NCI-H2081 (cell line): ENCODE measurements at regions not wholly inside any gene's neighbourhood (a gene's known extent, or its start where the extent isn't known, plus 50 kb on each side); places are given as distances from the start of the nearest gene placed in this dataset.
"Not testable (repeated sequence)": the region's sequence is repeated elsewhere in the genome, so short reads cannot be mapped to it uniquely, and the experiment has no call there.

ENCODE experiments used
- DNase-seq, 2 experiments: peaks; one replicate each; lab custom pipeline; 2025; lab: John Stamatoyannopoulos, UW

DNA sequence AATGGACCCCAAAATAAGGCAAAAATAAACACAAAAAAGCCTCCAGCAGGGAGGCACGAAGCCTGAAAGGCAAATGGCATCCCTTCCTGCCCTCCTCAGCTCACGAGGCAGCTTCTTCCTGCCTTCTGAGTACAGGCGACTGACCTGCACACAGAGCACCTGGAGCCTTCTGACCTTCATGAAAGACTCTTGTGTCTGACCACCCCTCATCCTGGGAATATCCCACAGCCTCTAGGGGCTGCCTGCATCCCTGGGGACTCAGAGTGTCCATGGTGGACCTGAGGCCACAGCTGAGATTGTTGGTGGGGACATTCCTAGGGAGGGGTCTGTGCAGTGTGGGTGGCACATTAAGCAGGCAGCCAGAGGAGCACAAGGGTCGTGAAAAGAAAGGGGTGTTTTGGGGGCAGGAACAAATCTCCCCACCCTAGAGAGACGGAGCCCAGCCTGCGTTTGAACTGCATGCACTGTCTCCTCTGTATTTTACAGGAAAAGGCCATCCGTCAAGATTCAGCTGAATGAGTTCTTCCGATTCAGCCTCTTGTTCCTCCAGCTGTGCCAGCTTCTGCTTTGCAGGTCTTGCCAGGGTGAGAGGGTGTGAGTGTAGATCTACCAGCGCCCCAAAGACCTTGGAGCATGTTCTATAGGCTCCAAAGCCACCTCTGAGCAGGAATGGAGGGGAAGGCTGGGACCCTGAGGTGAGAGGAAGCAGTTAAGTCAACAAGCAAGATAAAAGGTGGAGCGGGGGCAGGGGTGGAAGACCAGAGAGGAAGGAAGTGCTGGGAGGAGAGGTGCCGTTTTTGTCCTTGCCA, 80.4 kb upstream of the MEF2A start:
- no peak for DNase-seq

DNA sequence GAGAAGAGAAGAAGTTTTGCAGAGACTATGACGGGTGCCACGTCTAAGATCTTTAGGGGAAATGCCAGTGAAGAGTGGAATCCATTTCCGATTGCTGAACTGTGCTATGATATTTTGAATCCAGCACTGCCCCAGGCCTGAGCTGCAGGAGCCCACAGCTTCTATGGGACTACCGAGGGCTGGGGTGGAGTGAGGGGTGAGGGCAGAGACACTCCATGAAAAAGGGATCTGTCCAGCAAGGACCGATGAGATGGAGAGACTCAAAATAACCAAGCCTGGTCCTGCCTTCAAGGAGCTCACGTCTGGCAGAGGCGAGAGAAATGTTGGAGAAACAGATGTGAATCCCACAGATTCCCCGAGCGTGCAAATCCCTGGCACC, 79.8 kb upstream of the MEF2A start:
- DNase-seq, result no peak

DNA sequence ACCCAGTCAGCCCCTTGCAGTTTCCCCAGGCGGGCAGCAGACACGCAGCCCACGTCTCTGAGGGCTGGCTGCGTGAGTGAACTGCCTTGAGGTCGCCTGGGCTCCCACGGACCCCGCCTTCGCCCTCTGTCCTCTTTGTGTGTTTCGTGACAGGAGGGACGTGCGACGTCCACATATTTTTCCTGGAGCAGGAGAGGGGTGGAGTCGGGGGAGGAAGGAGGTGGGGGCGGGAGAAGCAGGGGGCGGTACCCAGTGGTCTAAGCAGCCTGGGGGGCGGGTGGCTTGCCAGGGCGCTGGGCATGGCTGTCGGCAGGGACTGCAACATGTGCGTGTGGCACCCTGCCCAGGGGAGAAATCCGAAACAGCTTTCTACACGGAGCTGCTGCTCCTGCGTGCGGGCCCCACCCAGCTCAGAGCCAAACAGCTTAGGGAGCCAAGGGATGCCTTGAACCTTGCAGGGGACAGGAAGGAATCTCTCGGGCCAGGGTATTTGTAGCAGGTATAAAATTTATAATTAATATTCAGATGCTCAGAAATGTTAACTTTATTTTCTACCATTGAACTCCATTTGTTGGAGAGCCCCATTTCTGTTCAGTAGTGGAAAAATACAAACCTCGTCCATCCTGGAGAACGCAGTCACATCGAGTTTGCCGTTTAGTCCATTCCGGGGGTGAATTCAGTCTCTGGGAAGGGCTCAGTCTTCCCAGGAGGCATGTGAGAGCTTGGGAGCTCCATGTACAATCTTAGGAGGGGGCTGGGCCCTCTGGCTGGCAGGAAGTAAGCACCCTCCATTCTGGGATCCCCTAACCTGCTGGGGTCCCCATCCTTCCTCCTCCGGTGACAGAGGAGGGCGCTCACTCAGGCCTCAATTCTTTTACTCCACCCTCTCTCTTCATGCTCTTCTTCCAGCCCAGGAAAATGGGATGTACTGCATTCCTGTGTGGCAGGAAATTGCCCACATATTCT, 79.1 kb upstream of the MEF2A start:
- DNase-seq, result peak in 1 of 2 experiments; percentile 7

DNA sequence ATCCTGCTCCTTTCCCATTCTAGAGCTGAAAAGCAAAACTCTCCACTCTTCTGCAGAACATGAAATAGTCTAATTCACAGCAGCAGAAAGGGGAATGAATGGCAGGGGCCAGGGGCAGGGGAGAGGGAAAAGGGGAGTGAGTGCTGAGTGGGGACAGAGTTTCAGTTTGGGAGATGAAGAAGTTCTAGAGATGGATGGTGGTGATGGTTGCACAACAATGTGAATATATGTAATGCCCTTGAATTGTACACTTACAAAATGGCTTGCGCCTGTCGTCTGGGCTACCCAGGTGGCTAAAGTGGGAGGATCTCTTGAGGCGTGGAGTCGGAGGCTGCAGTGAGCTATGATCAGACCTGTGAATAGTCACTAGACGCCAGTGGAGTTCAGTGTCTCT, 78.5 kb upstream of the MEF2A start:
- DNase-seq, result no peak

DNA sequence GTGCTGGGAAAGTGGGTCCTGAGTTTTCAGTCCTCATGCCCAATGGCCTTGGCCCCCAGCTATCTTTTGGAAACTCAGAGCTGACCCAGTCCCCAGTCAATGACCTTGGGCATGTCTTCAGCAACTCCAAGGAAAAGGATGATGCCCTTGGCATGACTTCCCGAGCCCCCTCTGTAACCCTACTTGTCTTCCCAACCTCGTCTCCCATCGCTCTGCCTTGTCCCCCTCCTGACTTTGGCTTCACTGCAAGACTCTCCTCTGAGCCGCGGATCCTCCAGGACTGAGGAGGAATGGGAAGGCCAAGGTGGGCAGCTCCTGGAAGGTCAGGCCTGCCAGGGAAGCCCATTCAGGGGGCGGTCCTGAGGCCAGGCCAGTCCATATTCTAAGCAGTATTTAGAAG, 73.5 kb upstream of the MEF2A start:
- DNase-seq, result no peak

DNA sequence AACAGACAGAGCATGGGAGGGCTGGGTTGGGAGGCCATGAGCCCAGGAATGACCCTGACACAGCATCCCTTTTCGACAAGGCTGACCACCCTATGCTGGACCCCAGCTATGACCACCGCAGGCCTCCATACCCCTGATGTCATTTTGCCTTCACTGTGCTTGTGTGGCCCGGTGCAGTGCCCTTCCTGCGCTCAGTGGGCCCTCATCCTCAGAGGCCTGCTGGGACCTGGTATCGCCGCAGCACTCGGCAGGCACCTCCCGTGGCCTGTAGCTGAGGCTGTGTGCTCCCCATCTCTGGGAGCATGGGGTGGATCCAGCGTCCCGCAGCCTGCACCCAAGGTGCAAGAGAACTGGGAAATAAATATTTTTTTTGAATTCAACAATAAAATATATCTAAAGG, 73.1 kb upstream of the MEF2A start:
- no peak for DNase-seq

DNA sequence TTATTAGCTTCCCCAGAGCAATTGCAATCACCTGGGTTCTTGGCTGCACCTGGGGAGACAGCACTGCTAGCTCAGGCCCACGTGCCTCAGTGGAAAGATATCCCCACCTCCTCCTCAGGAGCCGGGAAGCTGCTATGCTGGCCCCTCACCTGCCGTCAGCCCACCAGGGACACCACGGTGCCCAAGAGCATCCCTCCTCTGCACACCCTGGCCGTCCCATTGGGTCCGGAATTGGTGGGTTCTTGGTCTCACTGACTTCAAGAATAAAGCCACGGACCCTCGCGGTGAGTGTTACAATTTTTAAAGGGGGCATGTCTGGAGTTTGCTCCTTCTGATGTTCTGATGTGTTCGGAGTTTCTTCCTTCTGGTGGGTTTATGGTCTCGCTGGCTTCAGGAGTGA, 72.3 kb upstream of the MEF2A start:
- DNase-seq, result no peak

DNA sequence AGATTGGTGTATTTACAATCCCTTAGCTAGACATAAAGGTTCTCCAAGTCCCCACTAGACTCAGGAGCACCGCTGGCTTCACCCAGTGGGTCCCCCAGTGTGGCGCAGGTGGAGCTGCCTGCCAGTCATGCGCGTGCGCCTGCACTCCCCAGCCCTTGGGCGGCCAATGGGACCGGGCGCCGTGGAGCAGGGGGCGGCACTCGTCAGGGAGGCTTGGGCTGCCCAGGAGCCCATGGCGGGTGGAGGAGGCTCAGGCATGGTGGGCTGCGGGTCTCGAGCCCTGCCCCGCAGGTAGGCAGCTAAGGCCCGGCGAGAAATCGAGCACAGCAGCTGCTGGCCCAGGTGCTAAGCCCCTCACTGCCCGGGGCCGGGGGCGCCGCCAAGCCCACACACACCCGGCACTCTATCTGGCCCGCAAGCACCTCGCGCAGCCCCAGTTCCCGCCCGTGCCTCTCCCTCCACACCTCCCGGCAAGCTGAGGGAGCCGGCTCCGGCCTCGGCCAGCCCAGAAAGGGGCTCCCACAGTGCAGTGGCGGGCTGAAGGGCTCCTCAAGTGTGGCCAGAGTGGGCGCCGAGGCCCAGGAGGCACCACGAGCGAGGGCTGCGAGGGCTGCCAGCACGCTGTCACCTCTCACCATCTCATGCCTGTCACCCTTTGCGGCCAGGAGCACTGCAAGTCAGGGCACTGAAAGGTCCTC, 71.1 kb upstream of the MEF2A start:
- not testable (repeated sequence) for DNase-seq

DNA sequence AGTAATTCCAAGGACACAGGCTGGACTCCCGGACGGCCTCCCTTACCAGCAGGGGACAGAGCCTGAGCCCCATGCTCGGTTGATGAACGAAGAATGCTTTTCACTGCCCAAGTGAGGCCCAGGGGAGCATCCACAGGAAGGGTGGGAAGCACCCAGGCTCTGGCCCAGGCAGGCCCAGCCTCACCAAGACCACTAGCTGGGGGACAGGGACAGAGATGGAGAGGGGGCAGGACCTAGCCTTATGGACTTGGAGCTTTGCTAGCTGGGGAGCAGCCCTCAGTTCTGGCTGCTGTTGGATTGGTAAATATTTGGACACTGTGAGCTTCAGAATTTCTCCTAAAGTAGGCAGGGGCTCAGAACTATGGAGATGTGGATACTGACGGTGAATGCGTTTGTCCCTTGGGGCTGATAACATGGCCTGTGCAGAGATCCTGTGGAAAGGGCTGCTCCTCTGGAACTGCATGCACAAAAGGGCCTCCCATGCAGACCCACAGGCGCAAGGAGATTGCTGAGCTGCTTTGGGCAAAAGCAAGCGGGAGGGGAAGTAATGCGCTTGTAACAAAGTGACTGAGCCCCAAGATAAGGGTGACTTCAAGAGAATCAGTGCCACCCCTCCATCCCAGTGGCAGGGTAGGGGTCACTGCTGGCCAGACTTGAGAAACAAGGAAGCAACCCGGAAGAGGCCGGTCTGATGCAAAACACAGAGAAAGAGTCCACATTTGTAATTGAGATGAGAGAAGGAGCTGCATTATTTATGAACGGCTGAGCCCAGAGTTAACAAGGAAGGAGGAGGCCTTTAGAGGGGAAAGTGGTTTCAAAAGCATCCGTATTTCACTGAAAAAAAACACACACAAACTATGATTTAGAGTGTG, 70.1 kb upstream of the MEF2A start:
- DNase-seq, result no peak

DNA sequence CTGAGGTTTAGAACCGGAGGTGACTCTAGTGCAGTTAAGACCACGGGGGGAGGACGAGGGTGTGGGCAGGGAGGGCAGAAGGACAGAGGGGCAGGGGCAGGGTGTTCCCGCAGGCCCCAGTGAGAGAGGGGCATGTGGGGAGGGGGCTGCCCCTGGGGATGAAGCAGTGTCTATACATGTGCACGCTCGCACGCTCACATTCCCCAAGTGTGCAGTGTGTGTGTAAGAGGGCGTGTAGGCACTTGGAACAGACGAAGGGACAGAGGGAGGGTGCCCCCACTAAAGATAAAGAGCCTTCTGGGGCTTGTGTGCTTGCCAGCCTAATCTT, 69.5 kb upstream of the MEF2A start:
- no peak for DNase-seq

DNA sequence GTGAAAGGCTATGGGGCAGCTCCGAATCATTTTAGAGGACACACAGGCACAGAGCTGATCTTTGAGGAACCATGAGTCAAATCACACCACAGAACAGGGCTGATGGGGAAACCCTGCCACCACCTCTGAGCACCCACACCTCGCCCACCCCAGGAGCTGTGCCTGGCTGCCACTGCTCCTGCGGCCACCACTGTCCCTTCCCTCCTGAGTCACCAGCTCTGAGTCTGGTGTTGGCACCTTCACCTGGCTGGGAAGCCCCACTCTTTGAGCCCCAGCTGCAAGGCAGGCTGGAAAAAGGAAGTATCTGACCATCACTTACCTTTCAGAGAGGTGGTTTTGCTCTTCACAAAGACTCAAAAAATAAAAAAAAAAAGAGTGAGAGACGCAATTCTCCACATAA, 63.6 kb upstream of the MEF2A start:
- DNase-seq, result no peak

DNA sequence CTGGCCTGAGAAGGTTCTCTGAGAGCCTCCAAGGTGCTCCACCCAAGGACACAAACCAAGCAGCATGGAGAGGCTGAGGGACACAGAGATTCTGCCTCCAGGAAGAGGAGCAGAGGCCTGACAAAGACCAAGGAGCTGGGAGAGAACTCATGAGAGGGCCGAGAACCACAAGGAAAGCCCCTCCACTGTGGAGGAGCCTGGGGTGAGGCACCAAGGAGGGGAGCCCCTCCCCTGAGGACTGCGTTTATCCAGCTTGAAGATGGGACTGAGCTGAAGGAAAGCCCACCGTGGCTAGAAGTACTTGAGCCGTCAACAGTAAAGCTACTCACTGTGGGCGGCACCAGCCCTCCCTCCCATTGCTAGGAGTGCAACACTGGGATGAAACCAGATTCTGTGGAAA, 63.1 kb upstream of the MEF2A start:
- DNase-seq, result no peak

DNA sequence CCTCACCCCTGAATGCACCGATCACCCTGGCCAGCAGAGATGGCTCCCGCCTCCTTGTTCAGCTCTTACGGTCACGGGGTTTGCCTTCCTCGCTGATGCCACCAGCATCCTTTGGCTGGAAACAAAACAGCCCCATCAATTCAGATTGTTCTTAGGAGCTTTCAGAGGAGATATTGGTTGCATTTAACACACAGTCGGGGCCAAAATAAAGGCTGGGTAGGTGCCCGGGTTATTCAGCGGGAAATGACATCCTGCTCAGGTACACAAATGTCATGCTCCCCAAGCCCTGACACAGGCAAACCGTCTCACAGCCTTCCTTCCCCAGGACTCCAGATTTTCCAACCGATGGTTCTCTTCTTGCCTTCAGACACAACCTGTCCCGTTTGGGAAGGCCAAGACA, 62.4 kb upstream of the MEF2A start:
- no peak for DNase-seq

DNA sequence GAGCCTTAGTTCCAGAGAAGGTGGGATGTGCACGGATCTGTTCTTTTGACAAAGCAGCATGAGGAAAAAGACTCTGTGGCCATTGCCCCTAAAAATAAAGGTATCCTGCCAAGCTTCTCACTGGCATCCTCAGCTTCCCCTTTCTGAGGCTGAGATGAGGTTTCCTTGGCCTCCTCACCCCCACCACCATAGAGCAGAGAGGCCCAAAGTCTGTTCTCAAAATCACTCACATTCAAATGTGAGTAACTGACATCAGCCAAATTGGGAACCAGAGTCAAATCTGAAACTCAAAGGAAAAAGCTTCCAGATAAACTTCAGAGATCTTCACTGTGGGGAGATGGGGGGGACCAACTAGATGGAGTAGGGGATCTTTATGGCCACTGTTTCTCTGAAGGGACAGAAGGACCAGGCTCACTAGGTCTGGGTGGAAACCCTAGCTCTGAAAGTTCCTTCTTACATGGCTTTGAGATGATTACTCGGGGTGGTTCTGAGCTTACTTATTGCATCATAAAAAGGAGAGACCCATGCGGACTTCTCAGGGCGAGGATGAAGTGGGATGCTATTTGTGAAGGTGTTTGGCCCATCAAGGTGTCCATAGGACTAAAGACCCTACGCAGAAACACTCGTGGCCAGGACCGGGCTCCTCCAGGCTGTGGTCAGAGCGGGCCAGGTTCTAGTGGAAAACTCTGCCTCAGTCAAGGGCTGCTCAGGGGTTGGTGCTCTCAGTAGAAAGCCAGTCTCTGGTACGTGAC, 61.5 kb upstream of the MEF2A start:
- DNase-seq, result no peak

DNA sequence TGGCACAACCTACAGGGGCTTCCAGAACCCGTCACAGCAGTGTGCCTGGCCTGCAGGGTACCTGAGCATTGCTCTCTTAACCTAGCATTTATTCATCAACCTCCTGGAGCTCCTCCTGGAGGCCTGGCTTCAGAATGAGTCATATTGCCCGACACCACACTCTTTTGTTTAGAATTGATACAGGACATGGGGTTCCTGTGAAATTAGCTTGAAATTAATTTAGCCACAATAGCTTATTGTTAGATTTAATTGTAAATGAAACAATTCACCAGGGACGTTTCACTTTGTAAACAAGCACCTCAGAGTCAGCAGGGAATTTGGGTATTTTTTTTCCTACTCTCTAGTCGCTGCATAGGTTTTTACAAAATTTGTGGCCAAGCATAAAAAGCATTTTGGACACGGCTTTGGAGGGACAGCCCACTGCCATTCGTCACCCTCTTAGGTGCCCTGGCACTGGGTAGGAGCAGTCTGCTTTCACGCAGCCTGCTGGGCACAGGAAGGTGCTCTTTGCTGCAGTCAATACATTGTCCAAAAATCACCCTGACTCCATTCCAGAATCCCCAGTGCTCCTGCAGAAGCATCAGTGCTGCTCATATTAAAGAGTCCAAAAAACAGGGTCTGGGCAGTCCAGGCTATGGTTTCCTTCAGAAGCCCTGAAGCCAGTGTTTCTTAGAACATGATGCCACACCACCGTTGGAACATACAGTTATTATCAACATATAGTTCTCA, 60.8 kb upstream of the MEF2A start:
- peak in 1 of 2 experiments; percentile 9 for DNase-seq

DNA sequence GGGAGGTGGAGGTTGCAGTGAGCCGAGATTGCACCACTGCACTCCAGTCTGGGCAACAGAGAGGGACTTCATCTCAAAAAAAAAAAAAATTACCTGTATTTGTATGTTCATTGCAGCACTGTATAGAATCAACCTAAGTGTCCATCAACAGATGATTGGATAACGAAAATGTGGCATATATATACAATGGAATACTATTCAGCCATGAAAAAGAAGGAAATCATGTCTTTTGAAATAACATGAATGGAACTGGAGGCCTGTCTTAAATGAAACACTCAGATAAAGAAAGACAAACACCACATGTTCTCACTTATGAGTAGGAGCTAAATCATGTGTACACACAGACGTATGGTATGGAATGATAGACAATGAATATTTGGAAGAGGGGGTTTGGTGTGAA, 59.4 kb upstream of the MEF2A start:
- no peak for DNase-seq

DNA sequence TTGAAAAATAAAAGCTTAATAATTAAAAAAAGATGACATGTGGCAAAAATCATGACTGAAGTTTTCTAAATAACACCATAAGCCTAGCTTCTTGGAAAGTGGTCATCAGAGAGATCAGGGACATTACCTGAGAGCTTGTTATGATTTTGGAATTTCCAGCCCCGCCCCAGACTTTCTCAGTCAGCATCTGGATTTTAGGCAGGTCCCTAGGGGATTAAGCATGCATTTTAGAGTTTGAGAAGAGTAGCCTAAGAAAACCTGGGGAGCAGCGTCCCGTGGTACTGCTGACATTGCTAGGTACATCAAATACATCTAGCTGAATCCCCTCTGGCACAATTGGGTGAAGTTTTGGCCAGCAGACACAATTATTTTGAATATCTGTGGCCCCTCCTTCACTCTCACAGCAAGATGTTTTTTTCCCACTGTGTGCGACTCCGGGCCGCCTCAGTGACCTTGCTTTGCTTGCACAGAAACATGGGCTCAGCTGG, 58.7 kb upstream of the MEF2A start:
- no peak for DNase-seq

DNA sequence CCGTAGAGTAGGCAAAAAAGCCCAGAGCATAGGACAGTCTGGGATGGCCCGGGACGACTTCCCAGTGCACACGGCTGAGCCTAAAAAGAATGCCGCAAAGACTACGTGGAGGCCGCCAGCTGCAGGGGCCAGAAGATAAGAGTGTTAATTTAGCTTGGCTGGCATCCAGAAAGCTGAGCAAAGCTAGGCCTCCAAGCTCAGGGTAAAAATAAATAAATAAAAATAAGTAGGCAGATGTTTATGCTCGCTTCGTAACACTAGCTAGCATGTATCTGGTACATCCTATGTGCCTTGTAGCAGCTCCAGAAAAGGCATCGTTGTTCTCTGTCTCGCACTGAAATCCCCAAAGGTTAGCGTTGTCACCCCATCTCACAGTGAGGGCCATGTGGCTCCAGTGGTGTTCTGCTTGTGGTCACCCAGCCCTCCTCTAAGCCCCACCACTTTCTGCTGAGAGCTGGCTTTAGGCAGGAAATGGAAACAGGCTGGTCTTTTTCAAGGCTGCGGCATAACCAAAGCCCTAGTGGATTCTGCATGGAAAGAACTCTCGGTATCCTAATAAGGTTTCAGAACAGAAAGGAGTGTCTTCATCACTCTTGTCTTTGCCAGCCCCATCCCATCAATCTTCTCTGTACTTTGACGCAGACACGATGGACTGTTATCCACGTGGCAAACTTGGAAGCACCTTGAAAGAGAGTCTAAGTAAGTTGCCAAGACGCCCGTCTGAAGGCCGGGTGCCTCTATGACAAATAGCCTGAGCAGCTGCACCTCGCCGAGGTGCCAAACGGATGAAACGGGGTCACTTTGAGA, 58.1 kb upstream of the MEF2A start:
- DNase-seq, result peak in 1 of 2 experiments; percentile 14

DNA sequence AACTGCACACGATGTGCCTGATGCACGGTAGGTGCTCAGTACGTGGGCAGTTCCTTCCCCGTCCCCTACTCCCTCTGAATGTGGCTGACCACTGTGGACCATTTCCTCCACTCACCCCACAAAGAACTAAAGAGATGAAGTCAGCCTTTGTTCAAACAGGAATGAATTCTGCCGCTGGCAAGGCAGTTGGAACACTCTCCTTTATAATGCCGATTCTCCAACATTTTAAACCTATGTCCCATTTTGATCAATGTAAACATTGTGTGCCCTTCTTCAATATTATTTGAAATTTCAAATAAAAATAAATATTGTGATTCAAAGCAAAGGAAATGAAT, 57.5 kb upstream of the MEF2A start:
- DNase-seq, result no peak
